HG03558 (cell line): ENCODE measurements at regions not wholly inside any gene's neighbourhood (a gene's known extent, or its start where the extent isn't known, plus 50 kb on each side); places are given as distances from the start of the nearest gene placed in this dataset.
"Not testable (repeated sequence)": the region's sequence is repeated elsewhere in the genome, so short reads cannot be mapped to it uniquely, and the experiment has no call there.

Source experiments
- ATAC-seq: cut with Tn5 transposase; IDR thresholded peaks from one replicate; pipeline ENCODE4 v1.9.1; 2021; ENCODE audit warnings: moderate number of reproducible peaks; ENCODE audit not compliant: unreplicated experiment; ENCODE audit errors: extremely low read depth

- no peak for ATAC-seq
These were observed 660.6 kb downstream of the LRRIQ3 start for GRCh38 chr1:73537400-73537799.

GRCh38 chr1:73517603-73518191 lies 680.3 kb downstream of the LRRIQ3 start:
- no peak for ATAC-seq

- no peak for ATAC-seq
These were observed 681.5 kb downstream of the LRRIQ3 start for GRCh38 chr1:73516451-73516850.

GRCh38 chr1:73511038-73511437 lies 686.9 kb downstream of the LRRIQ3 start:
- ATAC-seq, result no peak

- no peak for ATAC-seq
These were observed 697.8 kb downstream of the LRRIQ3 start for GRCh38 chr1:73500154-73500553.

- no peak for ATAC-seq
These were observed 698.3 kb downstream of the LRRIQ3 start for GRCh38 chr1:73499671-73500070.

GRCh38 chr1:73491621-73492020 lies 706.4 kb downstream of the LRRIQ3 start:
- no peak for ATAC-seq

GRCh38 chr1:73475316-73475870 lies 722.6 kb downstream of the LRRIQ3 start:
- ATAC-seq, result no peak

GRCh38 chr1:73472810-73473209 lies 725.2 kb downstream of the LRRIQ3 start:
- no peak for ATAC-seq

GRCh38 chr1:73467731-73468130 lies 730.2 kb downstream of the LRRIQ3 start:
- ATAC-seq, result no peak

- no peak for ATAC-seq
These were observed 734.1 kb downstream of the LRRIQ3 start for GRCh38 chr1:73463873-73464272.

GRCh38 chr1:73452522-73452921 lies 745.5 kb downstream of the LRRIQ3 start:
- no peak for ATAC-seq

GRCh38 chr1:73450668-73451067 lies 747.3 kb downstream of the LRRIQ3 start:
- ATAC-seq, result not testable (repeated sequence)

GRCh38 chr1:73411479-73411878 lies 786.5 kb downstream of the LRRIQ3 start:
- ATAC-seq, result no peak

- no peak for ATAC-seq
These were observed 796.3 kb downstream of the LRRIQ3 start for GRCh38 chr1:73401666-73402065.

GRCh38 chr1:73382966-73383365 lies 815.0 kb downstream of the LRRIQ3 start:
- no peak for ATAC-seq

GRCh38 chr1:73366734-73367413 lies 831.1 kb downstream of the LRRIQ3 start:
- no peak for ATAC-seq

GRCh38 chr1:73359001-73359400 lies 839.0 kb downstream of the LRRIQ3 start:
- no peak for ATAC-seq

- ATAC-seq, result no peak
These were observed 841.5 kb downstream of the LRRIQ3 start for GRCh38 chr1:73356485-73356884.

GRCh38 chr1:73343947-73344346 lies 854.0 kb downstream of the LRRIQ3 start:
- no peak for ATAC-seq

GRCh38 chr1:73333847-73334503 lies 864.0 kb downstream of the LRRIQ3 start:
- ATAC-seq, result no peak
